NCI-H524 (cell line): ENCODE measurements at regions not wholly inside any gene's neighbourhood (a gene's known extent, or its start where the extent isn't known, plus 50 kb on each side); places are given as distances from the start of the nearest gene placed in this dataset.
"Not testable (repeated sequence)": the region's sequence is repeated elsewhere in the genome, so short reads cannot be mapped to it uniquely, and the experiment has no call there.

Experiments
- DNase-seq, 2 experiments: peaks; one replicate each; lab custom pipeline; 2025; lab: John Stamatoyannopoulos, UW

GRCh38 chr4:165767671-165768070 is 105.4 kb upstream of the TLL1 start:
- peak in 1 of 2 experiments; percentile 1 for DNase-seq

- no peak for DNase-seq
Measured at GRCh38 chr4:165768281-165768680, 104.8 kb upstream of the TLL1 start.

- no peak for DNase-seq
Measured at GRCh38 chr4:165774326-165774725, 98.7 kb upstream of the TLL1 start.

GRCh38 chr4:165779950-165780670 is 92.9 kb upstream of the TLL1 start:
- no peak for DNase-seq

- DNase-seq, result no peak
Measured at GRCh38 chr4:165780735-165781134, 92.3 kb upstream of the TLL1 start.

- no peak for DNase-seq
Measured at GRCh38 chr4:165782623-165783022, 90.4 kb upstream of the TLL1 start.

- DNase-seq, result no peak
Measured at GRCh38 chr4:165783626-165784025, 89.4 kb upstream of the TLL1 start.

GRCh38 chr4:165784672-165785071 is 88.4 kb upstream of the TLL1 start:
- peak in 1 of 2 experiments; percentile 51 for DNase-seq

GRCh38 chr4:165785337-165785736 is 87.7 kb upstream of the TLL1 start:
- no peak for DNase-seq

GRCh38 chr4:165787516-165788274 is 85.3 kb upstream of the TLL1 start:
- no peak for DNase-seq

- no peak for DNase-seq
Measured at GRCh38 chr4:165788686-165789463, 84.2 kb upstream of the TLL1 start.

GRCh38 chr4:165793236-165793635 is 79.8 kb upstream of the TLL1 start:
- DNase-seq, result no peak

- DNase-seq, result no peak
Measured at GRCh38 chr4:165794834-165795233, 78.2 kb upstream of the TLL1 start.

GRCh38 chr4:165799384-165799815 is 73.6 kb upstream of the TLL1 start:
- no peak for DNase-seq

- no peak for DNase-seq
Measured at GRCh38 chr4:165802452-165802851, 70.6 kb upstream of the TLL1 start.

GRCh38 chr4:165803005-165803404 is 70.0 kb upstream of the TLL1 start:
- no peak for DNase-seq

GRCh38 chr4:165805406-165805805 is 67.6 kb upstream of the TLL1 start:
- DNase-seq, result no peak

- DNase-seq, result no peak
Measured at GRCh38 chr4:165806613-165807012, 66.4 kb upstream of the TLL1 start.

GRCh38 chr4:165810726-165811125 is 62.3 kb upstream of the TLL1 start:
- no peak for DNase-seq

GRCh38 chr4:165813606-165814005 is 59.4 kb upstream of the TLL1 start:
- no peak for DNase-seq

- peak; percentile 4 to 21 for DNase-seq
Measured at GRCh38 chr4:165814256-165815020, 58.6 kb upstream of the TLL1 start.

- DNase-seq, result not testable (repeated sequence)
Measured at GRCh38 chr4:165819126-165819525, 53.9 kb upstream of the TLL1 start.
